HFF-Myc (cell line): ENCODE measurements at regions not wholly inside any gene's neighbourhood (a gene's known extent, or its start where the extent isn't known, plus 50 kb on each side); places are given as distances from the start of the nearest gene placed in this dataset.

Experiments
- DNase-seq: peaks from one replicate; pipeline ENCODE4 v3.0.0-alpha.2; 2011; ENCODE audit warnings: low read depth; ENCODE audit errors: extremely low read depth
- H3K4me3 ChIP-seq: replicated peaks from 2 replicates; pipeline ENCODE4 v1.5.1; 2011; ENCODE audit warnings: low read depth, mild to moderate bottlenecking, control low read depth, low read length
- CTCF ChIP-seq: IDR thresholded peaks from 2 replicates; pipeline ENCODE4 v1.5.1; 2012; ENCODE audit warnings: mild to moderate bottlenecking, low read depth, low read length, control low read depth; ENCODE audit errors: missing control alignments

- no peak overlapping the region for H3K4me3 ChIP-seq
- DNase-seq, result no peak
- no peak for TF ChIP-seq CTCF
Measured at GRCh38 chr20:63099456-63100173, 92.9 kb upstream of the BHLHE23 start.

DNA sequence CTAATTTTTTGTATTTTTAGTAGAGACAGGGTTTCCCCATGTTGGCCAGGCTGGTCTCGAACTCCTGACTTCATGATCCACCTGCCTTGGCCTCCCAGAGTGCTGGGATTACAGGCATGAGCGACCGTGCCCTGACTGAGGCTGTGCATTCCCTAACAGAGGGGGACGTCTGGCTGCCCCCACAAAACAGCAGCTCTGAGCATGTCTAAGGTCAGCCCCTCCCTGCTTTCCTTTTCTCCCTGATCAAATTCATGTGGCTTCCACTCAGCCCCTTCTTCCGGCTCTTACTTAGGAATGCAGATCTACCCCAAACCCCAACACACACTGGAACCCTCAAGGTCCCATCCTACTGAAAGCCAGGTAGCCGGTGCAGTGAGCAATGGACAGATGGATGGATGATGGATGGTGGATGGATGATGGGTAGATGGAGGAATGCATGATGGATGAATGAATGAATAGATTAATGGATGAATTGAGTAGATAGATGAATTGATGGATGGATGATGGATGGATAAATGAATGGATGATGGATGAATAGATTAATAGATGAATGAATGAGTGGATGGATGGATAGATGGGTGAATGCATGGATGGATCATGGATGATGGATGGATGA lies 91.5 kb upstream of the BHLHE23 start:
- no peak for TF ChIP-seq CTCF
- H3K4me3 ChIP-seq, result no peak overlapping the region
- no peak for DNase-seq

- no peak for TF ChIP-seq CTCF
- no peak overlapping the region for H3K4me3 ChIP-seq
- DNase-seq, result no peak
Measured at GRCh38 chr20:63097336-63097831, 90.6 kb upstream of the BHLHE23 start.

- no peak for TF ChIP-seq CTCF
- H3K4me3 ChIP-seq, result no peak overlapping the region
- no peak for DNase-seq
Measured at GRCh38 chr20:63096681-63097335, 90.0 kb upstream of the BHLHE23 start.

- DNase-seq, result no peak
- TF ChIP-seq CTCF, result no peak
- H3K4me3 ChIP-seq, result no peak overlapping the region
Measured at GRCh38 chr20:63095718-63096654, 89.2 kb upstream of the BHLHE23 start.

GRCh38 chr20:63094767-63095499 lies 88.2 kb upstream of the BHLHE23 start:
- DNase-seq, result no peak
- no peak for TF ChIP-seq CTCF
- no peak overlapping the region for H3K4me3 ChIP-seq
